ENCODE measurements at regions not wholly inside any gene's neighbourhood (a gene's known extent, or its start where the extent isn't known, plus 50 kb on each side); places are given as distances from the start of the nearest gene placed in this dataset.

- Mint-ChIP-seq H3K27ac (no peak overlapping the region), H3K4me3 (no peak overlapping the region), H3K4me1 (peaks cover 32% of the 10 kb centered on the region), H3K36me3 (peaks cover 6% of the 10 kb centered on the region), H3K9me3 (peaks cover 8% of the 10 kb centered on the region), H3K27me3 (ENCODE audit: insufficient read depth, low read depth) (no peaks in the 10 kb centered on the region)
- H3K36me3 ChIP-seq, result no peaks in the 10 kb centered on the region
- no peaks in the 10 kb centered on the region for H3K9me3 ChIP-seq (ENCODE audit: low read depth)
- no peaks in the 10 kb centered on the region for H3K79me2 ChIP-seq (ENCODE audit: low read depth)
- H3K27ac ChIP-seq, result no peak overlapping the region
- no peak overlapping the region for H3K4me3 ChIP-seq
- H4K20me1 ChIP-seq (ENCODE audit: low read depth), result no peaks in the 10 kb centered on the region
- no peak overlapping the region for H2AFZ ChIP-seq (replicated peaks)
- H3F3A ChIP-seq (ENCODE audit: low read depth), result no peaks in the 10 kb centered on the region
- H3K4me2 ChIP-seq, result no peak overlapping the region
- DNase-seq (ENCODE audit: low spot score), result no peak
- H3K9ac ChIP-seq, result no peak overlapping the region
- no peaks in the 10 kb centered on the region for H3K4me1 ChIP-seq
- TF ChIP-seq CTCF (IDR thresholded peaks at IDR 0.05) (no peak), EZH2phosphoT487 (IDR thresholded peaks at IDR 0.05) (no peak), EZH2 (IDR thresholded peaks at IDR 0.05) (no peak)
- H3K27me3 ChIP-seq, result no peaks in the 10 kb centered on the region
These were observed 891.2 kb upstream of the POU3F3 start for GRCh38 chr2:103962670-103963069.

GRCh38 chr2:103963146-103963725 is 890.7 kb upstream of the POU3F3 start:
- Histone ChIP-seq H3K27me3 (no peaks in the 10 kb centered on the region), H3K4me3 (no peak overlapping the region), H3K9me3 (ENCODE audit: low read depth) (no peaks in the 10 kb centered on the region), H3F3A (ENCODE audit: low read depth) (no peaks in the 10 kb centered on the region), H3K4me2 (no peak overlapping the region), H3K9ac (no peak overlapping the region), H2AFZ (replicated peaks) (no peak overlapping the region), H3K27ac (no peak overlapping the region), H3K36me3 (no peaks in the 10 kb centered on the region), H3K4me1 (no peaks in the 10 kb centered on the region), H3K79me2 (ENCODE audit: low read depth) (no peaks in the 10 kb centered on the region), H4K20me1 (ENCODE audit: low read depth) (no peaks in the 10 kb centered on the region)
- DNase-seq (ENCODE audit: low spot score), result no peak
- Mint-ChIP-seq H3K9me3 (peaks cover 8% of the 10 kb centered on the region), H3K4me1 (peaks cover 32% of the 10 kb centered on the region), H3K27me3 (ENCODE audit: insufficient read depth, low read depth) (no peaks in the 10 kb centered on the region), H3K36me3 (peaks cover 6% of the 10 kb centered on the region), H3K27ac (peak overlapping the region; percentile 89), H3K4me3 (no peak overlapping the region)
- TF ChIP-seq EZH2phosphoT487 (IDR thresholded peaks at IDR 0.05), result no peak
- no peak for TF ChIP-seq EZH2 (IDR thresholded peaks at IDR 0.05)
- TF ChIP-seq CTCF (IDR thresholded peaks at IDR 0.05), result no peak

GRCh38 chr2:103977241-103977640 is 876.7 kb upstream of the POU3F3 start:
- Mint-ChIP-seq H3K4me3 (no peak overlapping the region), H3K36me3 (no peaks in the 10 kb centered on the region), H3K4me1 (no peaks in the 10 kb centered on the region), H3K27me3 (ENCODE audit: insufficient read depth, low read depth) (no peaks in the 10 kb centered on the region), H3K27ac (no peak overlapping the region), H3K9me3 (no peaks in the 10 kb centered on the region)
- Histone ChIP-seq H3K27me3 (no peaks in the 10 kb centered on the region), H3K4me1 (no peaks in the 10 kb centered on the region), H3F3A (ENCODE audit: low read depth) (no peaks in the 10 kb centered on the region), H2AFZ (replicated peaks) (no peak overlapping the region), H3K4me2 (no peak overlapping the region), H3K9me3 (ENCODE audit: low read depth) (no peaks in the 10 kb centered on the region), H3K27ac (no peak overlapping the region), H3K79me2 (ENCODE audit: low read depth) (no peaks in the 10 kb centered on the region), H4K20me1 (ENCODE audit: low read depth) (no peaks in the 10 kb centered on the region), H3K4me3 (no peak overlapping the region), H3K36me3 (no peaks in the 10 kb centered on the region), H3K9ac (no peak overlapping the region)
- no peak for TF ChIP-seq CTCF (IDR thresholded peaks at IDR 0.05)
- no peak for TF ChIP-seq EZH2phosphoT487 (IDR thresholded peaks at IDR 0.05)
- no peak for TF ChIP-seq EZH2 (IDR thresholded peaks at IDR 0.05)
- no peak for DNase-seq (ENCODE audit: low spot score)

Data from neural progenitor cell (in vitro differentiated cells).